Lung (tissue), 11 donors: ENCODE measurements at regions not wholly inside any gene's neighbourhood (a gene's known extent, or its start where the extent isn't known, plus 50 kb on each side); places are given as distances from the start of the nearest gene placed in this dataset.
"Not testable (repeated sequence)": the region's sequence is repeated elsewhere in the genome, so short reads cannot be mapped to it uniquely, and the experiment has no call there.

Experiments used
- ATAC-seq: fragments of 200-7000 bp; cut with Tn5 transposase; one replicate; pipeline ENCODE4 v1.9.1; 2020; ENCODE audit warnings: moderate number of reproducible peaks; ENCODE audit not compliant: insufficient read depth, low FRiP score
- DNase-seq, 3 donors: peaks; one replicate each; pipeline ENCODE4 v3.0.0-alpha.2; 2013 to 2017
- H3K27ac ChIP-seq, 2 donors: one replicate each; pipeline ENCODE4 v1.5.1; 2013; ENCODE audit warnings: mild to moderate bottlenecking in 2 of 2, moderate library complexity in 2 of 2, control low read depth in 1 of 2, inconsistent platforms in 1 of 2, low read depth in 1 of 2, low read length in 1 of 2
- H3K27me3 ChIP-seq, 3 donors: one replicate each; pipeline ENCODE4 v1.5.1; 2013; ENCODE audit warnings: low read length in 2 of 3; ENCODE audit not compliant: control insufficient read depth in 3 of 3, insufficient read depth in 3 of 3
- H3K36me3 ChIP-seq, 4 donors: one replicate each; pipeline ENCODE4 v1.5.1; 2013; ENCODE audit warnings: low read length in 4 of 4, mild to moderate bottlenecking in 1 of 4, moderate library complexity in 1 of 4; ENCODE audit not compliant: control insufficient read depth in 4 of 4, insufficient read depth in 4 of 4
- H3K4me1 ChIP-seq, 5 donors: one replicate each; pipeline ENCODE4 v1.5.1; 2013; ENCODE audit warnings: low read length in 5 of 5, mild to moderate bottlenecking in 2 of 5, moderate library complexity in 1 of 5; ENCODE audit not compliant: control insufficient read depth in 5 of 5, insufficient read depth in 5 of 5
- H3K4me3 ChIP-seq: one replicate; pipeline ENCODE4 v1.5.1; 2013; ENCODE audit warnings: mild to moderate bottlenecking, control low read depth, moderate library complexity
- H3K9ac ChIP-seq, 2 donors: one replicate each; pipeline ENCODE4 v1.5.1; 2013; ENCODE audit warnings: low read length in 2 of 2, control low read depth in 1 of 2; ENCODE audit not compliant: insufficient read depth in 1 of 2
- H3K9me3 ChIP-seq, 4 donors: one replicate each; pipeline ENCODE4 v1.5.1; 2013; ENCODE audit warnings: low read length in 3 of 4, mild to moderate bottlenecking in 1 of 4, moderate library complexity in 1 of 4; ENCODE audit not compliant: control insufficient read depth in 4 of 4, insufficient read depth in 3 of 4
- CTCF ChIP-seq: IDR thresholded peaks from 2 replicates; pipeline ENCODE4 v1.5.1; 2012; ENCODE audit warnings: mild to moderate bottlenecking; ENCODE audit errors: control extremely low read depth, extremely low read depth
- WGBS, 2 donors: extraction: QIAGEN DNeasy Blood & Tissue Kit; methylation state at CpG; one replicate each; pipeline ENCODE4 v1.1.7; 2013; 5-methylcytosine and 5-hydroxymethylcytosine counted together
- donor health status: control.
- donor health status: control.
- donor health status: Bipolar disorder and iron deficiency.
- donor health status: healthy.
- donor health status: DM: yes; HTN: yes; CAD: no.

GRCh38 chrX:145410622-145411021 lies 163.3 kb downstream of the SPANXN1 start:
- Histone ChIP-seq H3K27me3 (no peaks in the 10 kb centered on the region), H3K4me3 (no peak overlapping the region), H3K4me1 (no peaks in the 10 kb centered on the region), H3K9me3 (no peaks in the 10 kb centered on the region), H3K36me3 (no peaks in the 10 kb centered on the region), H3K9ac (no peak overlapping the region), H3K27ac (no peak overlapping the region)
- 70 to 85% methylated on average over 2 of the region's 2 CpGs for WGBS, 2 donors
- ATAC-seq (no peak), DNase-seq (no peak)
- TF ChIP-seq CTCF = no peak

- not testable (repeated sequence) for H3K9me3 ChIP-seq, H3K4me3 ChIP-seq, H3K27me3 ChIP-seq, H3K36me3 ChIP-seq, H3K4me1 ChIP-seq, DNase-seq, H3K9ac ChIP-seq, H3K27ac ChIP-seq, ATAC-seq
- WGBS, 2 donors = 94 to 95% methylated on average over 5 to 32 of the region's 32 CpGs
These were observed 188.9 kb downstream of the SPANXN1 start for GRCh38 chrX:145436211-145436610.

DNA sequence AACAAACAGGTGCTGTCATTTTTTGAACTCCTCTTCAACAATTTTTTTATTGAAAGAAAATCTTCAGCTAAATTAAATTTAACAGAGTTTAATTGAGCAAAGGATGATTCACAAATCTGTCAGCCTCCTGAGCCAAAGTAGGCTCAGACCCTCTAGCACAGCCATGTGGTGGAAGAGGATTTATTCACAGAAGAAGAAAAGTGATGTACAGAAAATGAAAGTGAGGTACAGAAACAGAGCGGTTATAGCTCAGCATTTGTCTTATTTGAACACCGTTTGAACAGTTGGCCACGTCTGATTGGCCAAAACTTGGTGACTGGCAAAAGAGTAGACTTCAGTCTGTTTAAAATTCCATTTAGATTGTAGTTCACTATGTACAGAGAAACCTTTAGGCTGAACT lies 217.3 kb downstream of the SPANXN1 start:
- TF ChIP-seq CTCF = no peak
- Histone ChIP-seq H3K4me1 (no peaks in the 10 kb centered on the region), H3K27ac (no peak overlapping the region), H3K4me3 (no peak overlapping the region), H3K9me3 (peaks cover 0 to 4% (median under 1%) of the 10 kb centered on the region in 4 donors), H3K36me3 (no peaks in the 10 kb centered on the region), H3K27me3 (no peaks in the 10 kb centered on the region), H3K9ac (no peak overlapping the region)
- DNase-seq (no peak), ATAC-seq (no peak)
- 73 to 95% methylated on average over 3 of the region's 3 CpGs for WGBS, 2 donors

DNA sequence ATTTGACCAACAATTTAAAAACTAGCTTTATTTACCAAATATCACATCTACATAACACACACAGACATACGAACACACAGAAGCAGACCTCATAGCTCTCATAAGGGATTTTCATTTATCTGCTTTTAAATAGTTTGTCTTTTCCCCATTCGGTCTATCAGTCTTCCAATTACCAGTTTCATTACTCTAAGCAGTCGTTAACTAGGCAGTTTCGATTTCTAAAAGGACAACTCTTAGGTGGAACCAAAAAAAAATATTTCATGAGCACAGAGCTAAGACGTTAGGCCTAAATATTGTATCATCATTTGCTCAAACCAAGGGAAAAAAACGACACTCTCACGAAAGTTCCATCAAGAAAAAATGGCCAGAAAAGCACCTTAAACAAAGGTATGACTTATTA lies 228.4 kb downstream of the SPANXN1 start:
- WGBS, 2 donors = 66 to 79% methylated on average over 7 of the region's 7 CpGs

More for the DNA sequence above, 228.4 kb downstream of the SPANXN1 start:
- DNase-seq (no peak), ATAC-seq (no peak)
- H3K4me1 ChIP-seq = no peaks in the 10 kb centered on the region
- no peaks in the 10 kb centered on the region for H3K27me3 ChIP-seq
- H3K36me3 ChIP-seq = no peaks in the 10 kb centered on the region
- H3K27ac ChIP-seq = no peak overlapping the region
- H3K9ac ChIP-seq = no peak overlapping the region
- TF ChIP-seq CTCF = no peak
- H3K9me3 ChIP-seq = peaks cover 0 to 4% (median 0%) of the 10 kb centered on the region in 4 donors
- H3K4me3 ChIP-seq = no peak overlapping the region
